ENCODE measurements at regions not wholly inside any gene's neighbourhood (a gene's known extent, or its start where the extent isn't known, plus 50 kb on each side); places are given as distances from the start of the nearest gene placed in this dataset.
A peak's percentile ranks its signal among the peaks of the same experiment; 100 is the strongest.

GRCh38 chr10:7471720-7472367 lies 61.0 kb upstream of the SFMBT2 start:
- Mint-ChIP-seq H3K4me3 (peak overlapping the region; percentile 90), H3K27ac (peak overlapping the region; percentile 74 to 82), H3K9me3 (no peaks in the 10 kb centered on the region), H3K27me3 (ENCODE audit: low read depth in 2 of 2) (no peaks in the 10 kb centered on the region), H3K36me3 (no peaks in the 10 kb centered on the region), H3K4me1 (peaks cover 16 to 19% of the 10 kb centered on the region in 2 donors)
- 8% methylated on average over 9 of the region's 9 CpGs for WGBS (ENCODE audit: insufficient coverage)
- Histone ChIP-seq H3K27me3 (ENCODE audit: control insufficient read depth, insufficient read depth, low read length) (no peaks in the 10 kb centered on the region), H3K9me3 (ENCODE audit: control insufficient read depth, insufficient read depth, low read length) (no peaks in the 10 kb centered on the region), H3K36me3 (ENCODE audit: control insufficient read depth, insufficient read depth, low read length) (no peaks in the 10 kb centered on the region), H3K27ac (ENCODE audit: low read length) (peak overlapping the region; percentile 1), H3K4me1 (ENCODE audit: control insufficient read depth, insufficient read depth, low read length) (peaks cover 6% of the 10 kb centered on the region), H3K4me3 (ENCODE audit: low read length) (peak overlapping the region; percentile 10)
- intact Hi-C loops (cut with micrococcal nuclease) = no loop called here
- peak; percentile 62 to 76 (median 72) for ATAC-seq
- TF ChIP-seq CTCF (IDR thresholded peaks at IDR 0.05) = no peak
- peak in 1 of 2 donors; percentile 45 for DNase-seq

DNA sequence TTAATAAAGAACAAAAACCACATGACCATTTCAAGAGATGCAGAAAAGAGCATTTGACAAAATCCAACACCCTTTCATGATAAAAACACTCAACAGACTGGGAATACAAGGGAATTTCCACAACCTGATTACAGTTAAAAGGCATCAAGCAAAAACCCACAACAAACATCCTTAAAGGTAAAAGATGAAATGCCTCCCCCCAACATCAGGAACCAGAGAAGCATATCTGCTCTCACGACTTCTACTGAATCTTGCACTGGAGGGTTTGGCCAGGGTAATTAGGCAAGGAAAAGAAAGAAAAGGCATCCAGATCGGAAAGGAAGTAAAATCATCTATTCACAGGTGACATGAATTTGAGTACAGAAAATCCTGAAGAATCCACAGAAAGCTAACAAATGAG lies 59.5 kb upstream of the SFMBT2 start:
- WGBS (ENCODE audit: insufficient coverage) = 90% methylated on average over 2 of the region's 2 CpGs
- Histone ChIP-seq H3K27ac (ENCODE audit: low read length) (no peak overlapping the region), H3K27me3 (ENCODE audit: control insufficient read depth, insufficient read depth, low read length) (no peaks in the 10 kb centered on the region), H3K9me3 (ENCODE audit: control insufficient read depth, insufficient read depth, low read length) (no peaks in the 10 kb centered on the region), H3K4me3 (ENCODE audit: low read length) (no peak overlapping the region), H3K4me1 (ENCODE audit: control insufficient read depth, insufficient read depth, low read length) (peaks cover 6% of the 10 kb centered on the region), H3K36me3 (ENCODE audit: control insufficient read depth, insufficient read depth, low read length) (no peaks in the 10 kb centered on the region)
- intact Hi-C loops (cut with micrococcal nuclease) = no loop called here
- no peak for ATAC-seq
- Mint-ChIP-seq H3K27me3 (ENCODE audit: low read depth in 2 of 2) (no peaks in the 10 kb centered on the region), H3K4me1 (peaks cover 16 to 19% of the 10 kb centered on the region in 2 donors), H3K36me3 (no peaks in the 10 kb centered on the region), H3K4me3 (peak overlapping the region; percentile 45), H3K27ac (no peak overlapping the region), H3K9me3 (no peaks in the 10 kb centered on the region)
- TF ChIP-seq CTCF (IDR thresholded peaks at IDR 0.05) = no peak
- no peak for DNase-seq

- Histone ChIP-seq H3K4me1 (ENCODE audit: control insufficient read depth, insufficient read depth, low read length) (peaks cover 3% of the 10 kb centered on the region), H3K36me3 (ENCODE audit: control insufficient read depth, insufficient read depth, low read length) (no peaks in the 10 kb centered on the region), H3K9me3 (ENCODE audit: control insufficient read depth, insufficient read depth, low read length) (no peaks in the 10 kb centered on the region), H3K4me3 (ENCODE audit: low read length) (no peak overlapping the region), H3K27me3 (ENCODE audit: control insufficient read depth, insufficient read depth, low read length) (no peaks in the 10 kb centered on the region), H3K27ac (ENCODE audit: low read length) (no peak overlapping the region)
- H3K4me1 Mint-ChIP-seq = peaks cover 12 to 14% of the 10 kb centered on the region in 2 donors
- 93% methylated on average over 6 of the region's 7 CpGs for WGBS (ENCODE audit: insufficient coverage)
- no peak overlapping the region for H3K4me3 Mint-ChIP-seq
- ATAC-seq (no peak), DNase-seq (no peak)
- no peaks in the 10 kb centered on the region for H3K27me3 Mint-ChIP-seq (ENCODE audit: low read depth in 2 of 2)
- TF ChIP-seq CTCF (IDR thresholded peaks at IDR 0.05) = no peak
- no peaks in the 10 kb centered on the region for H3K9me3 Mint-ChIP-seq
- no peaks in the 10 kb centered on the region for H3K36me3 Mint-ChIP-seq
- H3K27ac Mint-ChIP-seq = no peak overlapping the region
- intact Hi-C loops (cut with micrococcal nuclease) = no loop called here
Measured at GRCh38 chr10:7467031-7467667, 56.3 kb upstream of the SFMBT2 start.
